Endothelial cell (in vitro differentiated cells): ENCODE measurements at regions not wholly inside any gene's neighbourhood (a gene's known extent, or its start where the extent isn't known, plus 50 kb on each side); places are given as distances from the start of the nearest gene placed in this dataset.

Source experiments
- DNase-seq: peaks from one replicate; pipeline ENCODE4 v3.0.0; 2021; ENCODE audit warnings: low spot score
- H3K27ac Mint-ChIP-seq: one replicate; pipeline ENCODE4 v1.8.0; 2021; ENCODE audit warnings: mixed read lengths, inconsistent platforms; ENCODE audit not compliant: unreplicated experiment
- H3K27me3 Mint-ChIP-seq: one replicate; pipeline ENCODE4 v1.8.0; 2021; ENCODE audit warnings: mild to moderate bottlenecking, moderate library complexity, mixed read lengths, inconsistent platforms; ENCODE audit not compliant: unreplicated experiment
- H3K36me3 Mint-ChIP-seq: one replicate; pipeline ENCODE4 v1.8.0; 2021; ENCODE audit warnings: mild to moderate bottlenecking, low read depth, mixed read lengths, inconsistent platforms; ENCODE audit not compliant: unreplicated experiment
- H3K4me1 Mint-ChIP-seq: one replicate; pipeline ENCODE4 v1.8.0; 2021; ENCODE audit warnings: mild to moderate bottlenecking, mixed read lengths, inconsistent platforms; ENCODE audit not compliant: unreplicated experiment
- H3K4me3 Mint-ChIP-seq: one replicate; pipeline ENCODE4 v1.8.0; 2021; ENCODE audit warnings: mild to moderate bottlenecking, mixed read lengths, inconsistent platforms; ENCODE audit not compliant: unreplicated experiment
- H3K9me3 Mint-ChIP-seq: one replicate; pipeline ENCODE4 v1.8.0; 2021; ENCODE audit warnings: mixed read lengths, inconsistent platforms; ENCODE audit not compliant: unreplicated experiment
- TF ChIP-seq, protein P1 (sequence below): fragments of 200-600 bp; sonication (generic); IDR thresholded peaks from one replicate; pipeline ENCODE4 v1.5.0; 2021; ENCODE audit warnings: antibody characterized with exemption; ENCODE audit not compliant: unreplicated experiment

DNA sequence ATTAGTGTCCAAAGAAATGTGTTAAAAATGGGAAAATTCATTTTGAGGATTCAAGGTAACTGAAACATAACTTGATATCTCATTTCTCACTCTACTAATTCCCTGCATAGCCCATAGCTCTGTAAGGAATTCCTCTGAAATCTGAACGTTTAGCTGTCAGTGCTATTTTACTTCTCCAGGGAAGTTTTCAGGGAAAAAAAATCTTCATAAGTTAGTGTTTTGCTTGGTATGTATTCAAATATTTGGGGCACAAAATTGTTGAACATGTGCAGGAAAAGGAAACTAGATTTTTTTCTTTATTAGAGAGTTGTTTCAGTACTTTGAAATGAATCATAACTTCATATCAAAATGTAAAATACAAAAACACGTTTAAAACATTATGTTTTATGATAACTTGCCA, 891.4 kb downstream of the CENPC start:
- Mint-ChIP-seq H3K27ac (no peak overlapping the region), H3K9me3 (no peaks in the 10 kb centered on the region), H3K4me3 (no peak overlapping the region), H3K4me1 (no peaks in the 10 kb centered on the region), H3K27me3 (no peaks in the 10 kb centered on the region), H3K36me3 (no peaks in the 10 kb centered on the region)
- DNase-seq = no peak
- TF ChIP-seq, protein P1, sequence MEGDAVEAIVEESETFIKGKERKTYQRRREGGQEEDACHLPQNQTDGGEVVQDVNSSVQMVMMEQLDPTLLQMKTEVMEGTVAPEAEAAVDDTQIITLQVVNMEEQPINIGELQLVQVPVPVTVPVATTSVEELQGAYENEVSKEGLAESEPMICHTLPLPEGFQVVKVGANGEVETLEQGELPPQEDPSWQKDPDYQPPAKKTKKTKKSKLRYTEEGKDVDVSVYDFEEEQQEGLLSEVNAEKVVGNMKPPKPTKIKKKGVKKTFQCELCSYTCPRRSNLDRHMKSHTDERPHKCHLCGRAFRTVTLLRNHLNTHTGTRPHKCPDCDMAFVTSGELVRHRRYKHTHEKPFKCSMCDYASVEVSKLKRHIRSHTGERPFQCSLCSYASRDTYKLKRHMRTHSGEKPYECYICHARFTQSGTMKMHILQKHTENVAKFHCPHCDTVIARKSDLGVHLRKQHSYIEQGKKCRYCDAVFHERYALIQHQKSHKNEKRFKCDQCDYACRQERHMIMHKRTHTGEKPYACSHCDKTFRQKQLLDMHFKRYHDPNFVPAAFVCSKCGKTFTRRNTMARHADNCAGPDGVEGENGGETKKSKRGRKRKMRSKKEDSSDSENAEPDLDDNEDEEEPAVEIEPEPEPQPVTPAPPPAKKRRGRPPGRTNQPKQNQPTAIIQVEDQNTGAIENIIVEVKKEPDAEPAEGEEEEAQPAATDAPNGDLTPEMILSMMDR = no peak

DNA sequence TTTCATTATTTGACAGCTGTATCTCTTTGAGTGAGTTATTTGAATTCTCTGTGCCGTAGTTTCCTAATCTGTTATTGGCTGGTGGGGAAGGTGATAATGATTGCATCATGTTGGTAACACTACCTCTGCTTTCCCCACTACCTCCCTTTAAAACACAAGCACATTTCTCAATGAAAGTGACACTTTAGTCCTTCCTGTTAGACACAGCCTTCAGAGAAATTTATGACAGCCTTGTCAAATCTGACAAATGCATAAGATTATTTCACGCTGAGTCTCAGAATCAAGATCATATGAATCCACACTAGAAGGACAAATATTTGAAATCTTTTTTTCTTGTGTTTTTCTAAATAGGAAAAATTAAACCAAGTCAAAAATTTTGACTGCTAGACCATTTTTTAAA, 896.1 kb downstream of the CENPC start:
- H3K27me3 Mint-ChIP-seq = no peaks in the 10 kb centered on the region
- H3K27ac Mint-ChIP-seq = no peak overlapping the region
- H3K4me1 Mint-ChIP-seq = no peaks in the 10 kb centered on the region
- TF ChIP-seq, protein P1 = no peak
- no peak overlapping the region for H3K4me3 Mint-ChIP-seq
- DNase-seq = no peak
- H3K36me3 Mint-ChIP-seq = no peaks in the 10 kb centered on the region
- H3K9me3 Mint-ChIP-seq = no peaks in the 10 kb centered on the region

DNA sequence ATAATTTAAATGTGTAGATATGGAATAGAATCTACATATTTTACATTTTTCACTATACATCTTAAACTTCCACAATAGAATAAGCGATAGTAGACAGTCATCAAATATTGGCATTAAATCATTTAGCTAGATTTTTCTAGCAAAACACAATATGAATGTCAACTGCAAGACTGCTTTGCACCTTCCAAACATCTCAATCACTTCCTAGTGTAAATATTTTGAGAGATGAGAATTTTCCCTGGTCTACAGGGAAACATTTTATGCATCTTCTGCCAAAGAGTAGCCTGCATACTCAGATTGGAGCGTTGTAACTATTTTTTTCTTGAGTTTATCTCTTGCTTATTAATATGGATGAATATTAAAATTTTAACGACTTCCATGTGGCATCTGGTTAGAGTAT, 897.4 kb downstream of the CENPC start:
- H3K27me3 Mint-ChIP-seq = no peaks in the 10 kb centered on the region
- H3K9me3 Mint-ChIP-seq = no peaks in the 10 kb centered on the region
- no peak overlapping the region for H3K27ac Mint-ChIP-seq
- DNase-seq = no peak
- no peaks in the 10 kb centered on the region for H3K4me1 Mint-ChIP-seq
- H3K4me3 Mint-ChIP-seq = no peak overlapping the region
- no peaks in the 10 kb centered on the region for H3K36me3 Mint-ChIP-seq
- TF ChIP-seq, protein P1 = no peak

DNA sequence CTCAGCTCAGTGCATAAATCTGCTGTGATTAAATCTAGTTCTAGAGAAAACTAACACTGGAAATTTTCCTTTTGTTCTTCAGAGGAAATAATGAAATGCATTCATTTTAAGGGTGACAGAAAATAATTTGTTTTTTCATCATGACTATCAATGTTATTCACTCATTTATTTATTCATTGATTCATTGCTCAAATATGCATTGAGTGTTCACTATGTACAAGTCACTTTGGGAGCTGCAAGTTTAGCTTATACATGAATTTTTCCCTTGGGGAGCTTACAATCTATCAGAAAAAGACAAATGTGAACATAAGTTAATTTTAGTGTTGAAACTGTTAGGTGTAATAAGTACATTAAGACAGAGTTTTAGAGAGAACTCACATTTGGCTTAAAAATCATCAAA, 897.8 kb downstream of the CENPC start:
- Mint-ChIP-seq H3K27ac (no peak overlapping the region), H3K4me3 (no peak overlapping the region), H3K4me1 (no peaks in the 10 kb centered on the region), H3K27me3 (no peaks in the 10 kb centered on the region), H3K36me3 (no peaks in the 10 kb centered on the region), H3K9me3 (no peaks in the 10 kb centered on the region)
- TF ChIP-seq, protein P1 = no peak
- no peak for DNase-seq

DNA sequence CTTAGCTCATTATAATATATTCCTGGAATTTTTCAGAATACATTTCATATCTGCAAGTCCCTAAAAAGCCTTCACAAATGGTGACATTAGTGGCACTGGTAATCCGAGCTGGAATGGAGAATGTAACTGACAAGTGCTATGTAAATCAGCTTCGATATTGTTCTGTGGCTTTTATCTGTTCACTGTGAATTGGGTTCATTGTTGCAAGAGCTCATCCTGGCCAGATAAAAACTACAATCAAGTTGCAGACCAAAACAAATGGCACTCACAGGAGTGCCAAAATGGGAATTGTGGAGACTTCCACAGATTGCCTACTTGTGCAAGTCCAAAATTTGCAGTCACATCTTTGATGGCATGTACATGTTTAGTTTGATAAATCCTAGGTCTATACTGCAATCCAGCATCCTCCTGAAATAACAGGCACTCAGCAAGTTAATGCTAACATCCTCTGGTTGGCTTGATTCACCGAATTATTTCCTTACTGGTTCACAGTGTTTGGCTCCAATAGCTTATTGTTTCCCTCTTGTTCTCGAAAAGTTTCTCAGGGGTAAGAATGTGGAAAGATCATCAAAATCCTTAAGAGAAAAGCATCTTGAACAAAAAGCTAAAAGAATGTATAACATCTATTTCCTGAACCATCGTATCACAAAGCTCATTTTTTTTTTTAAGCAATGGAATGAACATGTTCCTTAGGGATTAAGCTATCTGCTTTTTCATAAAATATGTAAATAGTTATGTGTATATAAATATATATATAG, 904.9 kb downstream of the CENPC start:
- no peaks in the 10 kb centered on the region for H3K9me3 Mint-ChIP-seq
- H3K27me3 Mint-ChIP-seq = no peaks in the 10 kb centered on the region
- H3K27ac Mint-ChIP-seq = no peak overlapping the region
- H3K4me1 Mint-ChIP-seq = peaks cover 4% of the 10 kb centered on the region
- H3K4me3 Mint-ChIP-seq = no peak overlapping the region
- no peaks in the 10 kb centered on the region for H3K36me3 Mint-ChIP-seq
- no peak for DNase-seq
- TF ChIP-seq, protein P1 = no peak
